ENCODE measurements at regions not wholly inside any gene's neighbourhood (a gene's known extent, or its start where the extent isn't known, plus 50 kb on each side); places are given as distances from the start of the nearest gene placed in this dataset.

DNA sequence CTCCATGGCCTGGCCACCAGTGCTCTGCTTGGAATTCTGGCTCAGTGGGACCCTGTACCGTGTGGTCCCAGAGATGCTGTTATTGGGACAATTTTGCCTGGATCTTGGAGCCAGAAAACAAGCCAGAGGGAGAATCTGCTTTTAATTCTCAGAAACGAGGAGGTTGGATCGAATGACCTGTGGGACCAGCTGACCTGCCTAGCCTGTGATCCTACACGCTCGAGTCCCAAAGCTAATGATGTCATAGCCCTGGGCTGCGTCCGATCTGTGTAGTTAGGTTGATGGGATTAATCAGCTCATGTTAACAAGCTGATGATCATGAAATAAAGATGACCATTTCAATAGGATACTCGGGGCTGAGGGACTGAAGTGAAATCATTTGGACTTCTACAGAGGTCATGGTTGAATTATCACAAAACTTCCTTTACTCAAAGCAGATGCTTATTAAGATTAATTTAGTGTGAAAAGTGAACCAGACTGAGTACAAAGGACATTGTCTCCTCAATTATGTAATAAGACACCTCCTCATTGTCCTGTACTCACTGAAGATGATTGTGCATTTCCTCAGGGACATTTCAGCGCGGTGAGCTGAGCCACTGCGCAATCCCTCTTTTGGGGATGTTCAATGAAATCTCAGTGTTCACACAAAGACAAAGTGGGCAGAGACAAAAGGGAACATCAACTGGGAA lies 51.9 kb upstream of the STX18 start:
- no peak for DNase-seq (ENCODE audit: extremely low read depth, insufficient read length)
- no peaks in the 10 kb centered on the region for H3K27me3 ChIP-seq (replicated peaks; ENCODE audit: control insufficient read depth, insufficient read depth, low read length)
- peaks cover 1% of the 10 kb centered on the region; the same call in 1 of the 2 replicates for H3K36me3 ChIP-seq (ENCODE audit: control insufficient read depth, insufficient read depth, low read length)
- TF ChIP-seq CTCF (IDR thresholded peaks at IDR 0.05; ENCODE audit: insufficient read depth, low read length, poor library complexity, severe bottlenecking), result no peak
- H3K4me3 ChIP-seq (replicated peaks; ENCODE audit: low read depth, low read length), result no peak overlapping the region

GRCh38 chr4:4592414-4592813 lies 50.6 kb upstream of the STX18 start:
- no peak for DNase-seq (ENCODE audit: extremely low read depth, insufficient read length)
- H3K4me3 ChIP-seq (replicated peaks; ENCODE audit: low read depth, low read length), result no peak overlapping the region
- H3K36me3 ChIP-seq (ENCODE audit: control insufficient read depth, insufficient read depth, low read length), result peaks cover 1% of the 10 kb centered on the region; the same call in 1 of the 2 replicates
- no peaks in the 10 kb centered on the region for H3K27me3 ChIP-seq (replicated peaks; ENCODE audit: control insufficient read depth, insufficient read depth, low read length)
- TF ChIP-seq CTCF (IDR thresholded peaks at IDR 0.05; ENCODE audit: insufficient read depth, low read length, poor library complexity, severe bottlenecking), result no peak

Measured in GM06990 (cell line).